ENCODE measurements at regions not wholly inside any gene's neighbourhood (a gene's known extent, or its start where the extent isn't known, plus 50 kb on each side); places are given as distances from the start of the nearest gene placed in this dataset.

DNA sequence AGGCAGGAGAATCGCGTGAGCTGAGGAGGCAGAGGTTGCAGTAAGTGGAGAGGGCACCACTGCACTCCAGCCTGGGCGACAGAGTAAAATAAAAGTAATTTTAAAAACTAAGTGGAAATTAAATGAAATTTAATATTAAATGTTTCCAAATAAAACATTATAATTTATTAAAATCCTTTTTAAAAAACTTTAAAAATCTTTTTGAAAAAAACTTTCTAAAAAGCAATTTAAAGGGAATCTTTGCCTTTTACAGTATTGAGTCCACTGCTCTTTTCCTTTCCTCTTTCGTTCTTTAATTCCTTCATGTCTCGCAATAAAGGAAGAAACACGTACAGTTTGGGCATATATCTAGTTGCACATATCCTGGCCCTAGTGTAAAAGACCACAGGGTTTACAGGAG is 77.8 kb upstream of the DMRT1 start:
- TF ChIP-seq, protein P1, sequence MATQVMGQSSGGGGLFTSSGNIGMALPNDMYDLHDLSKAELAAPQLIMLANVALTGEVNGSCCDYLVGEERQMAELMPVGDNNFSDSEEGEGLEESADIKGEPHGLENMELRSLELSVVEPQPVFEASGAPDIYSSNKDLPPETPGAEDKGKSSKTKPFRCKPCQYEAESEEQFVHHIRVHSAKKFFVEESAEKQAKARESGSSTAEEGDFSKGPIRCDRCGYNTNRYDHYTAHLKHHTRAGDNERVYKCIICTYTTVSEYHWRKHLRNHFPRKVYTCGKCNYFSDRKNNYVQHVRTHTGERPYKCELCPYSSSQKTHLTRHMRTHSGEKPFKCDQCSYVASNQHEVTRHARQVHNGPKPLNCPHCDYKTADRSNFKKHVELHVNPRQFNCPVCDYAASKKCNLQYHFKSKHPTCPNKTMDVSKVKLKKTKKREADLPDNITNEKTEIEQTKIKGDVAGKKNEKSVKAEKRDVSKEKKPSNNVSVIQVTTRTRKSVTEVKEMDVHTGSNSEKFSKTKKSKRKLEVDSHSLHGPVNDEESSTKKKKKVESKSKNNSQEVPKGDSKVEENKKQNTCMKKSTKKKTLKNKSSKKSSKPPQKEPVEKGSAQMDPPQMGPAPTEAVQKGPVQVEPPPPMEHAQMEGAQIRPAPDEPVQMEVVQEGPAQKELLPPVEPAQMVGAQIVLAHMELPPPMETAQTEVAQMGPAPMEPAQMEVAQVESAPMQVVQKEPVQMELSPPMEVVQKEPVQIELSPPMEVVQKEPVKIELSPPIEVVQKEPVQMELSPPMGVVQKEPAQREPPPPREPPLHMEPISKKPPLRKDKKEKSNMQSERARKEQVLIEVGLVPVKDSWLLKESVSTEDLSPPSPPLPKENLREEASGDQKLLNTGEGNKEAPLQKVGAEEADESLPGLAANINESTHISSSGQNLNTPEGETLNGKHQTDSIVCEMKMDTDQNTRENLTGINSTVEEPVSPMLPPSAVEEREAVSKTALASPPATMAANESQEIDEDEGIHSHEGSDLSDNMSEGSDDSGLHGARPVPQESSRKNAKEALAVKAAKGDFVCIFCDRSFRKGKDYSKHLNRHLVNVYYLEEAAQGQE (IDR thresholded peaks at IDR 0.05), result no peak
- TF ChIP-seq EGR1 (IDR thresholded peaks at IDR 0.05; ENCODE audit: low read depth in 2 of 2) (no peak), SP1 (IDR thresholded peaks at IDR 0.05) (no peak), GABPA (IDR thresholded peaks at IDR 0.05 in 1 of 2, conservative IDR thresholded peaks at IDR 0.05 in 1 of 2) (no peak), RAD21 (IDR thresholded peaks at IDR 0.05) (no peak), TAF1 (conservative IDR thresholded peaks at IDR 0.05) (no peak), HNF4A (conservative IDR thresholded peaks at IDR 0.05) (no peak), YY1 (IDR thresholded peaks at IDR 0.05) (no peak), RXRA (IDR thresholded peaks at IDR 0.05) (no peak), JUND (IDR thresholded peaks at IDR 0.05) (no peak)
- TF ChIP-seq, protein P2, sequence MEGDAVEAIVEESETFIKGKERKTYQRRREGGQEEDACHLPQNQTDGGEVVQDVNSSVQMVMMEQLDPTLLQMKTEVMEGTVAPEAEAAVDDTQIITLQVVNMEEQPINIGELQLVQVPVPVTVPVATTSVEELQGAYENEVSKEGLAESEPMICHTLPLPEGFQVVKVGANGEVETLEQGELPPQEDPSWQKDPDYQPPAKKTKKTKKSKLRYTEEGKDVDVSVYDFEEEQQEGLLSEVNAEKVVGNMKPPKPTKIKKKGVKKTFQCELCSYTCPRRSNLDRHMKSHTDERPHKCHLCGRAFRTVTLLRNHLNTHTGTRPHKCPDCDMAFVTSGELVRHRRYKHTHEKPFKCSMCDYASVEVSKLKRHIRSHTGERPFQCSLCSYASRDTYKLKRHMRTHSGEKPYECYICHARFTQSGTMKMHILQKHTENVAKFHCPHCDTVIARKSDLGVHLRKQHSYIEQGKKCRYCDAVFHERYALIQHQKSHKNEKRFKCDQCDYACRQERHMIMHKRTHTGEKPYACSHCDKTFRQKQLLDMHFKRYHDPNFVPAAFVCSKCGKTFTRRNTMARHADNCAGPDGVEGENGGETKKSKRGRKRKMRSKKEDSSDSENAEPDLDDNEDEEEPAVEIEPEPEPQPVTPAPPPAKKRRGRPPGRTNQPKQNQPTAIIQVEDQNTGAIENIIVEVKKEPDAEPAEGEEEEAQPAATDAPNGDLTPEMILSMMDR (IDR thresholded peaks at IDR 0.05; ENCODE audit: low read depth, low read length, missing input control), result no peak
- TF ChIP-seq, protein P3, sequence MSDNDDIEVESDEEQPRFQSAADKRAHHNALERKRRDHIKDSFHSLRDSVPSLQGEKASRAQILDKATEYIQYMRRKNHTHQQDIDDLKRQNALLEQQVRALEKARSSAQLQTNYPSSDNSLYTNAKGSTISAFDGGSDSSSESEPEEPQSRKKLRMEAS (IDR thresholded peaks at IDR 0.05), result no peak
- TF ChIP-seq, protein P4, sequence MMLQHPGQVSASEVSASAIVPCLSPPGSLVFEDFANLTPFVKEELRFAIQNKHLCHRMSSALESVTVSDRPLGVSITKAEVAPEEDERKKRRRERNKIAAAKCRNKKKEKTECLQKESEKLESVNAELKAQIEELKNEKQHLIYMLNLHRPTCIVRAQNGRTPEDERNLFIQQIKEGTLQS (IDR thresholded peaks at IDR 0.05), result no peak
